GM12873 (cell line): ENCODE measurements at regions not wholly inside any gene's neighbourhood (a gene's known extent, or its start where the extent isn't known, plus 50 kb on each side); places are given as distances from the start of the nearest gene placed in this dataset.

Source experiments
- TF ChIP-seq, protein P1 (sequence below): IDR thresholded peaks from 2 replicates; pipeline ENCODE4 v1.5.1; 2012; ENCODE audit warnings: low read depth, mild to moderate bottlenecking, moderate library complexity, low read length, control low read depth; ENCODE audit not compliant: insufficient read depth; ENCODE audit errors: missing control alignments

DNA sequence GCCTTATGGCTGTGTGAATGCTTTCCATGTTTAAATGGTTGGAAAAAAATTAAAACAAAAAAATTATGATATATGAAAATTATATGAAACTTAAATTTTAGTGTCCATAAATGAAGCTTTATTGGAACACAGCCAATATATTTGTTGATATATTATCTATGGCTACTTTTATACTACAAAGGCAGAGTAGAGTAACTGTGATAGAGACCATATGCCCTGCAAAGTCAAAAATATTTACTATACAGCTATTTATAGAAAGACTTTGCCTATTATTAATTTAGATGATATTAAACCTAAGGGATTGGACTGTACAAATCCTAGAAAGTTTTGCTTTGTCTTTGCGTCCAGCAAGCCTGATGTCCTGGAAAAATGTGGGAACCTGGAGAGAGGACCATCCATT lies 518.3 kb upstream of the JAG1 start:
- TF ChIP-seq, protein P1, sequence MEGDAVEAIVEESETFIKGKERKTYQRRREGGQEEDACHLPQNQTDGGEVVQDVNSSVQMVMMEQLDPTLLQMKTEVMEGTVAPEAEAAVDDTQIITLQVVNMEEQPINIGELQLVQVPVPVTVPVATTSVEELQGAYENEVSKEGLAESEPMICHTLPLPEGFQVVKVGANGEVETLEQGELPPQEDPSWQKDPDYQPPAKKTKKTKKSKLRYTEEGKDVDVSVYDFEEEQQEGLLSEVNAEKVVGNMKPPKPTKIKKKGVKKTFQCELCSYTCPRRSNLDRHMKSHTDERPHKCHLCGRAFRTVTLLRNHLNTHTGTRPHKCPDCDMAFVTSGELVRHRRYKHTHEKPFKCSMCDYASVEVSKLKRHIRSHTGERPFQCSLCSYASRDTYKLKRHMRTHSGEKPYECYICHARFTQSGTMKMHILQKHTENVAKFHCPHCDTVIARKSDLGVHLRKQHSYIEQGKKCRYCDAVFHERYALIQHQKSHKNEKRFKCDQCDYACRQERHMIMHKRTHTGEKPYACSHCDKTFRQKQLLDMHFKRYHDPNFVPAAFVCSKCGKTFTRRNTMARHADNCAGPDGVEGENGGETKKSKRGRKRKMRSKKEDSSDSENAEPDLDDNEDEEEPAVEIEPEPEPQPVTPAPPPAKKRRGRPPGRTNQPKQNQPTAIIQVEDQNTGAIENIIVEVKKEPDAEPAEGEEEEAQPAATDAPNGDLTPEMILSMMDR: no peak

DNA sequence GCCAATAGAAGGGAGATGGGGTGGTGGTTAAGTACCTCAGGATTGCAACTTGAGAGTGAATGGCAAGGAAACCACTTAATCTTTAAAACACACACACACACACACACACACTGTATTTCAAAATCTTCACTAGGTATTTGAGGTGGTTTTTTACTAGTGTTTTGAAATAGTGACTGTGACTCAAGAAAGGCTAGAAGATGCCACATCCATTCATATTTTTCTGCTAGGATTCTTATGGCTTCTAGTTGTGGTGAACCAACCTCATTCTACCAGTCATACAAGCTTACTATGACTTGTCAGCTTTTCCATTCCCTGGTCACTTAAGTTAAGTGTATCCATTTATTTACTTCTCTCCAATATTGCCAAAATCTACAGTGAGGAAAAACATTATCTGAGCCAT lies 519.4 kb upstream of the JAG1 start:
- TF ChIP-seq, protein P1: no peak

DNA sequence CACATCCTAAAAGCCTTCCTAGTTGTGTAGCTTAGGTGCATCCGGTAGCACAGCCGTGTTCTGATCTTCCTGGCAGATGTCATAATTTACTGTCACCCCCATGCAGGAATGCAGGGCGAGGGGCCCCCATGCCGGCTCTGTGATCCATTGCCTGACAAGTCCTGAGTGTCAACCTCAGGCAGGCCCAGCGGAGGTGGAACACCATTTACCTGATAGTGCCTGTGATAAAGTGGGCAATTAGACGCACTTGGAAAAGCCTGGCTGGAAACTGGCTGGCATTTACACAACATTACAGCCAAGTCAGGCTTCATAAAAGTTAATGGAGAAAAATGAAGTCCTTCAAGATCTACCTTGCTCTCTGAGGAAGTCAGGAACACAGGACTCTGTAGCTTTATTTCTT lies 521.4 kb upstream of the JAG1 start:
- TF ChIP-seq, protein P1: no peak

DNA sequence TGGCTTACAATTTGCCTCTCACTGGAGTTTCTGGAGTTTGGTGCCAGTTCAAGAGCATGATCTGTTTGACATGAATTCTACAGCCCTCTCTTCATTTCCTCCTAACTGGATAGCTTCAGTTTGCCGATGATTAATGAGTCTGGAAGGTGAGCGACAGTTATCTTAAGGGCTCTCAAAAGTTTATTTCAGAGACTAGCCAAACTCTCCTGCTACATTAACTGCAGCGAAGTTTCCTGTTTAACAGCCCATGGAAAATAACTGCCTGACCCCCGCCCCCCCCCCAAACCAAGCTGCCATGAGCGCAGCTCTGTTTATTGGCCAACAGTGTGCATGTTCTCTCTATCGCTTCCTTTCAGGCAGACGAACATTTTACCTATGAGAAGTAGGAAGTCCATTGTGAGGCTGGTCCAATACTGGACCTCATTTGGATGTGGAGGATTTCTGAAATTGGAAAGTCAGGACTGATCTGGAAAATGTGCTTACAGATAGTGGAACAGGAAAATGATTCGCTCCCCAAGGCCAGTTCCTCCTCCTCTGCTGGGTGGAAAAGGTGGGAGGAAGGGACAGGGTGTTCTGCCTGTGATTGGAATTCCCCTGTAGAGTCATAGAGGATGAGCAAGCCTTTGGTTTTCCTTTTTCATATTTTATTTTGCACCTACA lies 522.2 kb upstream of the JAG1 start:
- TF ChIP-seq, protein P1: no peak

DNA sequence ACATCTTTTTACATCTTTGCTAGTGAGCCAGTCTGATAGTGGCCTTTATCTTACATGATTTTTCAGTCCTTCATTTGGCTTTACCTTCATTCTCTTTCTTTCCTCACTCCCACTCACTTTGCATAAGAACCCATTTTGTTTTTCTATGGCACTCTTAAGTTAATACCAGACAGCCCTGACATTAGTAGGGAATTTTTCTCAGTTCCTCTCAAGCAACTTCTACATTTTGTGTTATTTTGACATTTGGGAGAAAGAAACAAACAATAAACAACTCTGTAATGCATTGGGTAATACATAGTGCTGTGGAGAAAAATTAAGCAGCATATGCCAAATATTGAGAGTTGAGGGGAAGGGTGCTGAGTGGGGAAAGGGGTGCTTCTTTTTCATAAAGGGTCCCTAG lies 524.1 kb upstream of the JAG1 start:
- TF ChIP-seq, protein P1: no peak

DNA sequence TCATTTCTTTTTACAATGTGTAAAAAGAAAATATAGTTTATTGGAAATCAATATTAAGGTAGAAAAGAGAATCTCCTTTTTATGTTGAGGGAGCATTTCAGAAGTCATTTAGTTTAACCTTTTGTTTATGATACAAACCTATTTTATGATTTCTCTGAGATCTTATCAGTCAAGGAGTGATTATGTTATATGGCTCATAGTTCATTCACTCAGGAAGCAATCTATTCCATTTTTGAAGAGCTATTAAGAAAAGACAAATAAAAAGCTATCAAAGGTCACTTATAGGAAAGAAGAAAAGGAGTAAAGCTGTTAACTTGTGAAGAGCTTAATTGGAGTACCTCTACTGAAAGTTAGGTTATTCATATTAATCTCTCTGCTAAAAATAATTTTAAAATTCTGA lies 526.6 kb upstream of the JAG1 start:
- TF ChIP-seq, protein P1: no peak

DNA sequence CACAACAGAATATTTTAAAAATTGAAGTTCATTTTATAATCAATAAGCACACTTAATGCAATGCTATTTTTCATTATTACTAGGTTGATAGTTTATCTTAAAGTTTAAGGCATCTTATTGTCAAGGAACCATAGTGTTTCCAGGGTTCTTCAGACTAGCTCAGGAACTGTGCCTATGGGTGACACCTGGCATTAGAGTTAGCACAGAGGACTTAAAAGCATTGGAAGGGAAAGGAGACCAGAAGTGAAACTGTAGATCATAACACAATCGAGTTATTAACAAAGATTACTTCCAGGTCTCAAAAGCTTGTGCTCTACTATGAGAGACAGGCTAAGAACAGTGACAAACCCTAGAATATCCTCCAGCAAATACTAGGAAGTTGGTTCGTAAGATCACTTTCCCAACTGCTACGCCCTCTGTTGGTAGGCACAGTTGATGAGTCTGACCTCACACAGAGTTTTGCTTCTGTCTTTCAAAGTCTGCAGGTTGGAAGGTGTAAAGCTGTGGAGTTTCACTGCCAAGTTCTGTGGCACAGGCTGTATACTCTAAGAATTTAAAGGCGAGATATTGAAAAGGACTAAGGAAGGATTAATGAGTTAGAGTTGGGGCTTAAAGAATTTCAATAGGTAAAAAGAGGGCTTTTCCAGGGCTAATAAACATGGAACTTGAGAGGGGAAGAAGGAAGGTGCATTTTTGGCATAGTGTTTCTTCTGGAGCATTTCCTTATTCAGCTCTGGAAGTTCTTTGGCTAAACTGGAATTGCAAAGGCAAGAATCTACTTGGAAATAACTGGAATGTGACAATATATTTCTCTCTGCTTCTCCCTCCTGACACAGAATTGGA lies 531.3 kb upstream of the JAG1 start:
- TF ChIP-seq, protein P1: peak; percentile 86
